GM23338 (cell line): ENCODE measurements at regions not wholly inside any gene's neighbourhood (a gene's known extent, or its start where the extent isn't known, plus 50 kb on each side); places are given as distances from the start of the nearest gene placed in this dataset.

ENCODE experiments used
- ATAC-seq: fragments of 200-7000 bp; cut with Tn5 transposase; 3 replicates; pipeline ENCODE4 v1.9.1; 2020
- DNase-seq: peaks from one replicate; pipeline ENCODE4 v3.0.0-alpha.2; 2015; ENCODE audit warnings: low spot score
- H2AFZ ChIP-seq: fragments of 200-600 bp; sonication (generic); 2 replicates; pipeline ENCODE4 v1.8.0; 2016; ENCODE audit warnings: antibody characterized with exemption, mild to moderate bottlenecking, moderate library complexity
- H3F3A ChIP-seq: fragments of 200-600 bp; sonication (generic); replicated peaks from 2 replicates; pipeline ENCODE4 v1.8.0; 2017; ENCODE audit warnings: antibody characterized with exemption, mixed run types, low read depth
- H3K27ac ChIP-seq: fragments of 200-600 bp; sonication (generic); 2 replicates; pipeline ENCODE4 v1.6.1; 2016; ENCODE audit warnings: low read depth
- H3K27me3 ChIP-seq: fragments of 200-600 bp; sonication (generic); 2 replicates; pipeline ENCODE4 v1.8.0; 2016; ENCODE audit warnings: mild to moderate bottlenecking, mixed run types, moderate library complexity; ENCODE audit not compliant: insufficient read depth
- H3K36me3 ChIP-seq: fragments of 200-600 bp; sonication (generic); 2 replicates; pipeline ENCODE4 v1.8.0; 2016; ENCODE audit warnings: mild to moderate bottlenecking; ENCODE audit not compliant: insufficient read depth
- H3K4me1 ChIP-seq: fragments of 200-600 bp; sonication (generic); 2 replicates; pipeline ENCODE4 v1.8.0; 2016; ENCODE audit warnings: mild to moderate bottlenecking, moderate library complexity; ENCODE audit not compliant: insufficient read depth
- H3K4me2 ChIP-seq: fragments of 200-600 bp; sonication (generic); 2 replicates; pipeline ENCODE4 v1.7.1; 2017; ENCODE audit warnings: mixed run types
- H3K4me3 ChIP-seq: fragments of 200-600 bp; sonication (generic); 2 replicates; pipeline ENCODE4 v1.6.1; 2016; ENCODE audit warnings: mixed run types
- H3K79me2 ChIP-seq: fragments of 200-600 bp; sonication (generic); replicated peaks from 2 replicates; pipeline ENCODE4 v1.8.0; 2017; ENCODE audit warnings: mild to moderate bottlenecking; ENCODE audit not compliant: insufficient read depth
- H3K9me2 ChIP-seq: fragments of 200-600 bp; sonication (generic); 2 replicates; pipeline ENCODE4 v1.8.0; 2017; ENCODE audit not compliant: insufficient read depth
- H4K20me1 ChIP-seq: fragments of 200-600 bp; sonication (generic); replicated peaks from 2 replicates; pipeline ENCODE4 v1.8.0; 2017; ENCODE audit warnings: mild to moderate bottlenecking; ENCODE audit not compliant: insufficient read depth
- H3K27ac Mint-ChIP-seq: 2 replicates; pipeline ENCODE4 v1.8.0; 2020; ENCODE audit warnings: inconsistent platforms, mild to moderate bottlenecking, moderate library complexity, mixed read lengths
- H3K27me3 Mint-ChIP-seq: 3 replicates; pipeline ENCODE4 v1.8.0; 2022; ENCODE audit warnings: low read depth, mild to moderate bottlenecking, moderate library complexity, mixed read lengths, inconsistent platforms; ENCODE audit not compliant: insufficient read depth, poor library complexity
- H3K36me3 Mint-ChIP-seq: 3 replicates; pipeline ENCODE4 v1.8.0; 2021; ENCODE audit warnings: low read depth, mild to moderate bottlenecking, inconsistent platforms, moderate library complexity, mixed read lengths
- H3K4me1 Mint-ChIP-seq: 3 replicates; pipeline ENCODE4 v1.8.0; 2020; ENCODE audit warnings: mild to moderate bottlenecking, inconsistent platforms, mixed read lengths
- H3K4me3 Mint-ChIP-seq: 3 replicates; pipeline ENCODE4 v1.8.0; 2021; ENCODE audit warnings: moderate library complexity, mild to moderate bottlenecking, inconsistent platforms, mixed read lengths
- H3K9me3 Mint-ChIP-seq: 3 replicates; pipeline ENCODE4 v1.8.0; 2020; ENCODE audit warnings: moderate library complexity, mild to moderate bottlenecking, inconsistent platforms, mixed read lengths
- EZH2phosphoT487 ChIP-seq: fragments of 200-600 bp; sonication (generic); IDR thresholded peaks from one replicate; pipeline ENCODE4 v1.8.1; 2018; ENCODE audit warnings: antibody characterized with exemption; ENCODE audit not compliant: unreplicated experiment
- ZNF114 ChIP-seq: fragments of 250-450 bp; sonication (Bioruptor Pico); IDR thresholded peaks from 2 replicates; pipeline ENCODE4 v1.5.0; 2020; ENCODE audit warnings: mild to moderate bottlenecking, moderate library complexity
- TF ChIP-seq, protein P1 (sequence below): fragments of 250-450 bp; sonication (Bioruptor Pico); IDR thresholded peaks from 2 replicates; pipeline ENCODE4 v1.5.0; 2020; ENCODE audit warnings: mild to moderate bottlenecking, moderate library complexity
- TF ChIP-seq, protein P2 (sequence below): IDR thresholded peaks from one replicate; pipeline ENCODE4 v1.6.1; 2018; ENCODE audit warnings: antibody characterized with exemption; ENCODE audit not compliant: unreplicated experiment

DNA sequence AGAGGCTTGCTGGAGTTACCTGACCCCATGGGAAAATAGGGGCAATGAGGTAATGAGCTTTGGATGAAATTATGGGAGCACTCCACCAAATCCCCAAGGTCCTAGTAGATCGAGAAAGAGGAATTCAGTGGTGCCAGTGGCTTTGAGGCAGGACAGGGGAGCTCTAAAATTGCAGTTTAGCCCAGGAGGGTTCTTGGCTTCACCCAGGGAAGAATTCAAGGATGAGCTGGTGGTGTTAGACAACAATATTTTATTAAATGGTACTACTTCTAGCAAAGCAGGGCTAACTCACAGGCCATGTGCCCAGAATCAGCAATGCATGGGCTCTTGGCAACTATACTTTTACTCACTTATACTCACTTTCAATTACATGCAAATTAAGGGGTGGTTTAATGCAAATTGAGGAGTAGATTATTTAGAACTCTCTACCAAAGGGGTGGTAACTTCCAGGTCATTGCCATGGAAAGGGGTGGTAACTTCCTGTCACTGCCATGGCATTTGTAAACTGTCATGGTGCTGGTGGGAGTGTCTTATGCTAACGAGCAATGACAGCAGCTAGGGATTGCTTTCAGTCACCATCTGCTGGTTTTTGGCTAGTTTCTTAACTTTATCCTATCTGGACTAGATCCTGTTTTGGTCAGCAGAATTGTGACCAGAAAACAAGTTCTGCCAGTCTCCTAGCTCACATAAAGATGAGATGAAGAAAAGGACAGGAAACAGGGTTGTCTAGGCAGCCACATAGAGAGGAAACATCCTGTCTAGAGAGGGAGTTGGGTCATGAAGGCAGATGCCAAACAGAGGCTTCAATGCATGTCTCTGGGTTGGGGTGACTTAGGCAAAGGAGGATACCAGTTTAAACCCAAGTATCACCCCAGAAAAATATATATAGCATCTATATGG lies 64.7 kb downstream of the ZNF641 start (continued):
- TF ChIP-seq, protein P1, sequence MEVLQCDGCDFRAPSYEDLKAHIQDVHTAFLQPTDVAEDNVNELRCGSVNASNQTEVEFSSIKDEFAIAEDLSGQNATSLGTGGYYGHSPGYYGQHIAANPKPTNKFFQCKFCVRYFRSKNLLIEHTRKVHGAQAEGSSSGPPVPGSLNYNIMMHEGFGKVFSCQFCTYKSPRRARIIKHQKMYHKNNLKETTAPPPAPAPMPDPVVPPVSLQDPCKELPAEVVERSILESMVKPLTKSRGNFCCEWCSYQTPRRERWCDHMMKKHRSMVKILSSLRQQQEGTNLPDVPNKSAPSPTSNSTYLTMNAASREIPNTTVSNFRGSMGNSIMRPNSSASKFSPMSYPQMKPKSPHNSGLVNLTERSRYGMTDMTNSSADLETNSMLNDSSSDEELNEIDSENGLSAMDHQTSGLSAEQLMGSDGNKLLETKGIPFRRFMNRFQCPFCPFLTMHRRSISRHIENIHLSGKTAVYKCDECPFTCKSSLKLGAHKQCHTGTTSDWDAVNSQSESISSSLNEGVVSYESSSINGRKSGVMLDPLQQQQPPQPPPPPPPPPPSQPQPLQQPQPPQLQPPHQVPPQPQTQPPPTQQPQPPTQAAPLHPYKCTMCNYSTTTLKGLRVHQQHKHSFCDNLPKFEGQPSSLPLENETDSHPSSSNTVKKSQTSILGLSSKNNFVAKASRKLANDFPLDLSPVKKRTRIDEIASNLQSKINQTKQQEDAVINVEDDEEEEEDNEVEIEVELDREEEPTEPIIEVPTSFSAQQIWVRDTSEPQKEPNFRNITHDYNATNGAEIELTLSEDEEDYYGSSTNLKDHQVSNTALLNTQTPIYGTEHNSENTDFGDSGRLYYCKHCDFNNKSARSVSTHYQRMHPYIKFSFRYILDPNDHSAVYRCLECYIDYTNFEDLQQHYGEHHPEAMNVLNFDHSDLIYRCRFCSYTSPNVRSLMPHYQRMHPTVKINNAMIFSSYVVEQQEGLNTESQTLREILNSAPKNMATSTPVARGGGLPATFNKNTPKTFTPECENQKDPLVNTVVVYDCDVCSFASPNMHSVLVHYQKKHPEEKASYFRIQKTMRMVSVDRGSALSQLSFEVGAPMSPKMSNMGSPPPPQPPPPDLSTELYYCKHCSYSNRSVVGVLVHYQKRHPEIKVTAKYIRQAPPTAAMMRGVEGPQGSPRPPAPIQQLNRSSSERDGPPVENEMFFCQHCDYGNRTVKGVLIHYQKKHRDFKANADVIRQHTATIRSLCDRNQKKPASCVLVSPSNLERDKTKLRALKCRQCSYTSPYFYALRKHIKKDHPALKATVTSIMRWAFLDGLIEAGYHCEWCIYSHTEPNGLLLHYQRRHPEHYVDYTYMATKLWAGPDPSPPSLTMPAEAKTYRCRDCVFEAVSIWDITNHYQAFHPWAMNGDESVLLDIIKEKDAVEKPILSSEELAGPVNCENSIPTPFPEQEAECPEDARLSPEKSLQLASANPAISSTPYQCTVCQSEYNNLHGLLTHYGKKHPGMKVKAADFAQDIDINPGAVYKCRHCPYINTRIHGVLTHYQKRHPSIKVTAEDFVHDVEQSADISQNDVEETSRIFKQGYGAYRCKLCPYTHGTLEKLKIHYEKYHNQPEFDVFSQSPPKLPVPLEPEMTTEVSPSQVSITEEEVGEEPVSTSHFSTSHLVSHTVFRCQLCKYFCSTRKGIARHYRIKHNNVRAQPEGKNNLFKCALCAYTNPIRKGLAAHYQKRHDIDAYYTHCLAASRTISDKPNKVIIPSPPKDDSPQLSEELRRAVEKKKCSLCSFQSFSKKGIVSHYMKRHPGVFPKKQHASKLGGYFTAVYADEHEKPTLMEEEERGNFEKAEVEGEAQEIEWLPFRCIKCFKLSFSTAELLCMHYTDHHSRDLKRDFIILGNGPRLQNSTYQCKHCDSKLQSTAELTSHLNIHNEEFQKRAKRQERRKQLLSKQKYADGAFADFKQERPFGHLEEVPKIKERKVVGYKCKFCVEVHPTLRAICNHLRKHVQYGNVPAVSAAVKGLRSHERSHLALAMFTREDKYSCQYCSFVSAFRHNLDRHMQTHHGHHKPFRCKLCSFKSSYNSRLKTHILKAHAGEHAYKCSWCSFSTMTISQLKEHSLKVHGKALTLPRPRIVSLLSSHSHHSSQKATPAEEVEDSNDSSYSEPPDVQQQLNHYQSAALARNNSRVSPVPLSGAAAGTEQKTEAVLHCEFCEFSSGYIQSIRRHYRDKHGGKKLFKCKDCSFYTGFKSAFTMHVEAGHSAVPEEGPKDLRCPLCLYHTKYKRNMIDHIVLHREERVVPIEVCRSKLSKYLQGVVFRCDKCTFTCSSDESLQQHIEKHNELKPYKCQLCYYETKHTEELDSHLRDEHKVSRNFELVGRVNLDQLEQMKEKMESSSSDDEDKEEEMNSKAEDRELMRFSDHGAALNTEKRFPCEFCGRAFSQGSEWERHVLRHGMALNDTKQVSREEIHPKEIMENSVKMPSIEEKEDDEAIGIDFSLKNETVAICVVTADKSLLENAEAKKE (CRISPR knock-in tag), result no peak

DNA sequence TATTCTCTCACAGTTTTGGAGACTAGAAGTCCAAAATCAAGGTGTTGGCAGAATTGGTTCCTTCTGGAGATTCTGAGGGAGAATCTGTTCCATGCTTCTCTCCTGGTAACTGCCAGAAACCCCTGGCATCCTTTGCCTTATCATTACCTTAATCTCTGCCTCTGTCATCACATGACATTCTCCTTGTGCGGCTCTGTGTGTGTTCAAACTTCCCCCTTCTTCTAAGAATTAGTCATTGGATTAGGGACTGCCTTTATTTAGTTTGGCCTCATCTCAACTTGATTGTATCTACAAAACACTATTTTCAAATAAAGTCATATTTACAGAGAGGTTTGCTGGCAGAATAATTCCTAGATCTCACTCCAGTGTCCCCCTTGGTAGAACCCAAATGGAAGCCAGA lies 68.9 kb downstream of the ZNF641 start:
- Mint-ChIP-seq H3K4me3 (no peak overlapping the region), H3K27me3 (peaks cover 55% of the 10 kb centered on the region), H3K9me3 (no peaks in the 10 kb centered on the region; the same call in 2 of the 3 replicates), H3K27ac (no peak overlapping the region), H3K4me1 (peaks cover 27% of the 10 kb centered on the region), H3K36me3 (no peaks in the 10 kb centered on the region)
- Histone ChIP-seq H3K4me2 (no peak overlapping the region), H3K36me3 (no peaks in the 10 kb centered on the region), H3K27me3 (peaks cover 78% of the 10 kb centered on the region), H3K4me1 (no peaks in the 10 kb centered on the region; the same call in 1 of the 2 replicates), H3K79me2 (no peaks in the 10 kb centered on the region), H3K27ac (no peak overlapping the region), H2AFZ (no peak overlapping the region), H3K4me3 (no peak overlapping the region), H3K9me2 (no peaks in the 10 kb centered on the region), H4K20me1 (peaks cover 4% of the 10 kb centered on the region), H3F3A (no peaks in the 10 kb centered on the region)
- DNase-seq (no peak), ATAC-seq (no peak)
- TF ChIP-seq EZH2phosphoT487 (no peak), ZNF114 (CRISPR knock-in tag) (no peak)
- TF ChIP-seq, protein P2, sequence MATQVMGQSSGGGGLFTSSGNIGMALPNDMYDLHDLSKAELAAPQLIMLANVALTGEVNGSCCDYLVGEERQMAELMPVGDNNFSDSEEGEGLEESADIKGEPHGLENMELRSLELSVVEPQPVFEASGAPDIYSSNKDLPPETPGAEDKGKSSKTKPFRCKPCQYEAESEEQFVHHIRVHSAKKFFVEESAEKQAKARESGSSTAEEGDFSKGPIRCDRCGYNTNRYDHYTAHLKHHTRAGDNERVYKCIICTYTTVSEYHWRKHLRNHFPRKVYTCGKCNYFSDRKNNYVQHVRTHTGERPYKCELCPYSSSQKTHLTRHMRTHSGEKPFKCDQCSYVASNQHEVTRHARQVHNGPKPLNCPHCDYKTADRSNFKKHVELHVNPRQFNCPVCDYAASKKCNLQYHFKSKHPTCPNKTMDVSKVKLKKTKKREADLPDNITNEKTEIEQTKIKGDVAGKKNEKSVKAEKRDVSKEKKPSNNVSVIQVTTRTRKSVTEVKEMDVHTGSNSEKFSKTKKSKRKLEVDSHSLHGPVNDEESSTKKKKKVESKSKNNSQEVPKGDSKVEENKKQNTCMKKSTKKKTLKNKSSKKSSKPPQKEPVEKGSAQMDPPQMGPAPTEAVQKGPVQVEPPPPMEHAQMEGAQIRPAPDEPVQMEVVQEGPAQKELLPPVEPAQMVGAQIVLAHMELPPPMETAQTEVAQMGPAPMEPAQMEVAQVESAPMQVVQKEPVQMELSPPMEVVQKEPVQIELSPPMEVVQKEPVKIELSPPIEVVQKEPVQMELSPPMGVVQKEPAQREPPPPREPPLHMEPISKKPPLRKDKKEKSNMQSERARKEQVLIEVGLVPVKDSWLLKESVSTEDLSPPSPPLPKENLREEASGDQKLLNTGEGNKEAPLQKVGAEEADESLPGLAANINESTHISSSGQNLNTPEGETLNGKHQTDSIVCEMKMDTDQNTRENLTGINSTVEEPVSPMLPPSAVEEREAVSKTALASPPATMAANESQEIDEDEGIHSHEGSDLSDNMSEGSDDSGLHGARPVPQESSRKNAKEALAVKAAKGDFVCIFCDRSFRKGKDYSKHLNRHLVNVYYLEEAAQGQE, result no peak
- TF ChIP-seq, protein P1 (CRISPR knock-in tag), result no peak
